GM12878 (cell line): ENCODE measurements at regions not wholly inside any gene's neighbourhood (a gene's known extent, or its start where the extent isn't known, plus 50 kb on each side); places are given as distances from the start of the nearest gene placed in this dataset.

Source experiments
- ATAC-seq: fragments of 200-7000 bp; cut with Tn5 transposase; 3 replicates; pipeline ENCODE4 v1.9.1; 2020; ENCODE audit warnings: mild to moderate bottlenecking, moderate library complexity
- BruUV-seq: library from RNA; stranded (reverse); fragments of 400-500 nt; replicated peaks from 2 replicates; lab custom pipeline; 2021; lab: Mats Ljungman, UMichigan
- CTCF ChIA-PET: fragments of 300-600 bp; sonication (Branson Sonifier 250); formaldehyde crosslinking; extraction: SDS; loops from one replicate; lab custom pipeline; 2021; ENCODE audit warnings: inconsistent platforms; lab: Yijun Ruan, JAX
- POLR2A ChIA-PET: fragments of 350-600 bp; formaldehyde crosslinking; extraction: SDS; loops from one replicate; lab custom pipeline; 2021; ENCODE audit warnings: inconsistent platforms; lab: Charles Lee
- RAD21 ChIA-PET: fragments of 300-600 bp; sonication (Branson Sonifier 250); formaldehyde crosslinking; loops from one replicate; lab custom pipeline; 2023; ENCODE audit warnings: antibody characterized with exemption; ENCODE audit not compliant: unreplicated experiment; lab: Charles Lee
- SMC1A ChIA-PET: fragments of 300-600 bp; sonication (Branson Sonifier 250); formaldehyde crosslinking; loops from one replicate; lab custom pipeline; 2023; ENCODE audit not compliant: unreplicated experiment, uncharacterized antibody; lab: Charles Lee
- DNase-seq: peaks from one replicate; pipeline ENCODE4 v3.0.0-alpha.2; 2011; ENCODE audit warnings: low read depth, low spot score
- FAIRE-seq: peaks from 3 replicates; lab custom pipeline; 2011; peaks lifted over from hg19 to GRCh38; lab: Jason Lieb, UNC
- H2AFZ ChIP-seq: 2 replicates; pipeline ENCODE4 v1.6.0; 2011; ENCODE audit warnings: low read depth, low read length, control low read depth; ENCODE audit not compliant: control insufficient read depth
- H3K27ac ChIP-seq: 2 replicates; pipeline ENCODE4 v1.5.1; 2011; ENCODE audit warnings: control low read depth; ENCODE audit not compliant: control insufficient read depth, insufficient read depth
- H3K27me3 ChIP-seq, 2 experiments: replicated peaks in 1 of 2; 2 replicates each; pipeline versions ENCODE4 v1.6.0 to v1.6.1; 2011; ENCODE audit warnings: low read length in 1 of 2; ENCODE audit not compliant: control insufficient read depth in 2 of 2, insufficient read depth in 2 of 2
- H3K36me3 ChIP-seq, 2 experiments: 2 replicates each; pipeline ENCODE4 v1.5.1; 2011; ENCODE audit warnings: low read length in 1 of 2; ENCODE audit not compliant: control insufficient read depth in 2 of 2, insufficient read depth in 2 of 2
- H3K4me1 ChIP-seq: 2 replicates; pipeline ENCODE4 v1.6.1; 2011; ENCODE audit warnings: mild to moderate bottlenecking, low read length, moderate library complexity, mixed read lengths; ENCODE audit not compliant: control insufficient read depth, insufficient read depth
- H3K4me2 ChIP-seq: 2 replicates; pipeline ENCODE4 v1.6.0; 2011; ENCODE audit warnings: control low read depth; ENCODE audit not compliant: control insufficient read depth, insufficient read depth
- H3K4me3 ChIP-seq: fragments of 200-600 bp; sonication (generic); 2 replicates; pipeline ENCODE4 v1.5.1; 2016
- H3K79me2 ChIP-seq: 2 replicates; pipeline ENCODE4 v1.6.0; 2011; ENCODE audit warnings: low read length; ENCODE audit not compliant: control insufficient read depth, insufficient read depth
- H3K9ac ChIP-seq: 2 replicates; pipeline ENCODE4 v1.8.0; 2011; ENCODE audit warnings: low read length, control low read depth, mixed read lengths; ENCODE audit not compliant: control insufficient read depth, insufficient read depth
- H3K9me3 ChIP-seq: replicated peaks from 3 replicates; pipeline ENCODE4 v1.5.1; 2011; ENCODE audit warnings: mild to moderate bottlenecking, low read length; ENCODE audit not compliant: control insufficient read depth, insufficient read depth
- H4K20me1 ChIP-seq: 2 replicates; pipeline ENCODE4 v1.6.0; 2011; ENCODE audit not compliant: control insufficient read depth, insufficient read depth
- E4F1 ChIP-seq: fragments of 450-650 bp; IDR thresholded peaks from 2 replicates; pipeline ENCODE4 v1.6.1; 2018; ENCODE audit warnings: borderline replicate concordance, mild to moderate bottlenecking; ENCODE audit not compliant: partially characterized antibody
- FOXK2 ChIP-seq: fragments of 450-650 bp; IDR thresholded peaks from 2 replicates; pipeline ENCODE4 v1.6.1; 2017; ENCODE audit warnings: mild to moderate bottlenecking, moderate library complexity
- IRF4 ChIP-seq: IDR thresholded peaks from 2 replicates; pipeline ENCODE4 v1.6.1; 2011; ENCODE audit warnings: low read depth, low read length
- MEF2A ChIP-seq: IDR thresholded peaks from 2 replicates; pipeline ENCODE4 v1.6.1; 2011; ENCODE audit warnings: low read depth, mild to moderate bottlenecking, low read length, moderate library complexity; ENCODE audit not compliant: insufficient read depth
- MTA3 ChIP-seq: IDR thresholded peaks from 2 replicates; pipeline ENCODE4 v1.6.1; 2012; ENCODE audit warnings: low read length, inconsistent platforms, borderline replicate concordance
- POLR2A ChIP-seq: IDR thresholded peaks from 2 replicates; pipeline ENCODE4 v1.6.1; 2011; ENCODE audit warnings: low read depth, mild to moderate bottlenecking, low read length
- RAD21 ChIP-seq: IDR thresholded peaks from 2 replicates; pipeline ENCODE4 v1.6.1; 2011; ENCODE audit warnings: mild to moderate bottlenecking, low read depth, low read length, moderate library complexity; ENCODE audit not compliant: insufficient read depth
- SUPT20H ChIP-seq: IDR thresholded peaks from 2 replicates; pipeline ENCODE4 v1.6.1; 2011; ENCODE audit warnings: low read depth, mild to moderate bottlenecking, low read length, moderate library complexity, borderline replicate concordance; ENCODE audit not compliant: control insufficient read depth
- TCF12 ChIP-seq: IDR thresholded peaks from 2 replicates; pipeline ENCODE4 v1.6.1; 2011; ENCODE audit warnings: low read depth, mild to moderate bottlenecking, low read length
- WRNIP1 ChIP-seq: IDR thresholded peaks from 2 replicates; pipeline ENCODE4 v1.6.1; 2011; ENCODE audit warnings: low read depth, low read length, improper control_type of control experiment, borderline replicate concordance
- WGBS: methylation state at CpG from one replicate; pipeline ENCODE4 v1.1.6; 2016; ENCODE audit warnings: low lambda C conversion rate; ENCODE audit not compliant: insufficient replicate concordance, insufficient coverage; ENCODE audit errors: missing lambda C conversion rate; 5-methylcytosine and 5-hydroxymethylcytosine counted together
- in situ Hi-C: fragments of 300-500 bp; cut with MboI; formaldehyde crosslinking; loops from 9 replicates; pipeline ENCODE4 v1.14.3; 2018; ENCODE audit warnings: mixed read lengths
- intact Hi-C: fragments of 100-400 bp; cut with micrococcal nuclease; formaldehyde crosslinking; loops from one replicate; pipeline ENCODE4 v1.14.2; 2022; ENCODE audit not compliant: unreplicated experiment
- TF ChIP-seq, protein P1 (sequence below): IDR thresholded peaks from 2 replicates; pipeline ENCODE4 v1.6.1; 2012; ENCODE audit warnings: low read depth, low read length, improper control_type of control experiment
- TF ChIP-seq, protein P2 (sequence below): IDR thresholded peaks from 2 replicates; pipeline ENCODE4 v1.6.1; 2012; ENCODE audit warnings: mild to moderate bottlenecking, low read depth, low read length

GRCh38 chr15:47885920-47886319 lies 168.6 kb downstream of the SEMA6D start:
- no peak overlapping the region for H3K27ac ChIP-seq
- ChIA-PET CTCF (no interaction called here), POLR2A (no interaction called here), SMC1A (no interaction called here), RAD21 (no interaction called here)
- in situ Hi-C loops, result no loop called here
- H3K4me3 ChIP-seq, result no peak overlapping the region
- DNase-seq (no peak), ATAC-seq (no peak), FAIRE-seq (no peak)
- TF ChIP-seq SUPT20H (no peak), FOXK2 (no peak), RAD21 (no peak)
- H3K36me3 ChIP-seq, result no peaks in the 10 kb centered on the region
- no peak overlapping the region for H2AFZ ChIP-seq
- no peaks in the 10 kb centered on the region for H3K79me2 ChIP-seq
- no peak overlapping the region for H3K4me2 ChIP-seq
- 33% methylated on average over 4 of the region's 4 CpGs for WGBS
- BruUV-seq, result no TSS peak
- no peaks in the 10 kb centered on the region for H4K20me1 ChIP-seq
- H3K27me3 ChIP-seq, result no peaks in the 10 kb centered on the region
- intact Hi-C loops, result no loop called here
- no peak overlapping the region for H3K9ac ChIP-seq
- no peaks in the 10 kb centered on the region for H3K9me3 ChIP-seq
- no peaks in the 10 kb centered on the region for H3K4me1 ChIP-seq

DNA sequence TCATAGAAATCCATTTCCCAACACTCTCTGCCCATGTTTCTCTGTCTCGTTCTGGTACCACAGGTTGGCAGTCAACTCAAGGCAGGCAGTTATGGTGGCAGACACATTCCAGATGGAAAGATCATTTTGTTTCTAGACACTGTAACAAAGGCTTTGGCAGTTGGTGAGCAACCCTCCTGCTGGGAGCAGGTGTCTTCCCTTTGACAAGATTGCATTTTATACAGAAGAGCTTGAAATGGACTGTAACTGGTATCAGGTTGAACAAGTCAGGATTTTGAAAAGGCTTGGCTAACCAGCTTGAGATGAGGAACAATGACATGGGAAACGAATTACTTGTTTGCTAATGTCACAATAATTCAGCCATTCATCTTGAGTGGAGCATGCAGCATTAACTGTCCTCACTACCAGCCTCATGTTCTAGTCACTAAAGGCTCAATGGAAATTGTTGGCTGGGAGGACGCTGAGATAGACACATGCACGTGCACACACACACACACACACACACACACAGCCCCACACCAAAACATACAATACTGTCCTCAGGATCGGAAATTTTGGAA lies 170.0 kb downstream of the SEMA6D start:
- DNase-seq, result no peak
- Histone ChIP-seq H4K20me1 (no peaks in the 10 kb centered on the region), H3K9ac (no peak overlapping the region), H3K4me2 (no peak overlapping the region), H2AFZ (no peak overlapping the region), H3K36me3 (no peaks in the 10 kb centered on the region), H3K27ac (no peak overlapping the region), H3K4me1 (no peaks in the 10 kb centered on the region), H3K79me2 (no peaks in the 10 kb centered on the region), H3K4me3 (no peak overlapping the region), H3K27me3 (no peaks in the 10 kb centered on the region), H3K9me3 (no peaks in the 10 kb centered on the region)
- ChIA-PET SMC1A (no interaction called here), POLR2A (no interaction called here), RAD21 (no interaction called here), CTCF (no interaction called here)
- no peak for FAIRE-seq
- in situ Hi-C loops (no loop called here), intact Hi-C loops (no loop called here)
- BruUV-seq, result no TSS peak
- 36% methylated on average over 5 of the region's 5 CpGs for WGBS
- ATAC-seq, result no peak
- TF ChIP-seq WRNIP1 (no peak), POLR2A (no peak), MTA3 (no peak), IRF4 (no peak), MEF2A (no peak), TCF12 (no peak), E4F1 (no peak)
- TF ChIP-seq, protein P1, sequence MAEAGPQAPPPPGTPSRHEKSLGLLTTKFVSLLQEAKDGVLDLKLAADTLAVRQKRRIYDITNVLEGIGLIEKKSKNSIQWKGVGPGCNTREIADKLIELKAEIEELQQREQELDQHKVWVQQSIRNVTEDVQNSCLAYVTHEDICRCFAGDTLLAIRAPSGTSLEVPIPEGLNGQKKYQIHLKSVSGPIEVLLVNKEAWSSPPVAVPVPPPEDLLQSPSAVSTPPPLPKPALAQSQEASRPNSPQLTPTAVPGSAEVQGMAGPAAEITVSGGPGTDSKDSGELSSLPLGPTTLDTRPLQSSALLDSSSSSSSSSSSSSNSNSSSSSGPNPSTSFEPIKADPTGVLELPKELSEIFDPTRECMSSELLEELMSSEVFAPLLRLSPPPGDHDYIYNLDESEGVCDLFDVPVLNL, result no peak
- TF ChIP-seq, protein P2, sequence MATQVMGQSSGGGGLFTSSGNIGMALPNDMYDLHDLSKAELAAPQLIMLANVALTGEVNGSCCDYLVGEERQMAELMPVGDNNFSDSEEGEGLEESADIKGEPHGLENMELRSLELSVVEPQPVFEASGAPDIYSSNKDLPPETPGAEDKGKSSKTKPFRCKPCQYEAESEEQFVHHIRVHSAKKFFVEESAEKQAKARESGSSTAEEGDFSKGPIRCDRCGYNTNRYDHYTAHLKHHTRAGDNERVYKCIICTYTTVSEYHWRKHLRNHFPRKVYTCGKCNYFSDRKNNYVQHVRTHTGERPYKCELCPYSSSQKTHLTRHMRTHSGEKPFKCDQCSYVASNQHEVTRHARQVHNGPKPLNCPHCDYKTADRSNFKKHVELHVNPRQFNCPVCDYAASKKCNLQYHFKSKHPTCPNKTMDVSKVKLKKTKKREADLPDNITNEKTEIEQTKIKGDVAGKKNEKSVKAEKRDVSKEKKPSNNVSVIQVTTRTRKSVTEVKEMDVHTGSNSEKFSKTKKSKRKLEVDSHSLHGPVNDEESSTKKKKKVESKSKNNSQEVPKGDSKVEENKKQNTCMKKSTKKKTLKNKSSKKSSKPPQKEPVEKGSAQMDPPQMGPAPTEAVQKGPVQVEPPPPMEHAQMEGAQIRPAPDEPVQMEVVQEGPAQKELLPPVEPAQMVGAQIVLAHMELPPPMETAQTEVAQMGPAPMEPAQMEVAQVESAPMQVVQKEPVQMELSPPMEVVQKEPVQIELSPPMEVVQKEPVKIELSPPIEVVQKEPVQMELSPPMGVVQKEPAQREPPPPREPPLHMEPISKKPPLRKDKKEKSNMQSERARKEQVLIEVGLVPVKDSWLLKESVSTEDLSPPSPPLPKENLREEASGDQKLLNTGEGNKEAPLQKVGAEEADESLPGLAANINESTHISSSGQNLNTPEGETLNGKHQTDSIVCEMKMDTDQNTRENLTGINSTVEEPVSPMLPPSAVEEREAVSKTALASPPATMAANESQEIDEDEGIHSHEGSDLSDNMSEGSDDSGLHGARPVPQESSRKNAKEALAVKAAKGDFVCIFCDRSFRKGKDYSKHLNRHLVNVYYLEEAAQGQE, result no peak
